GM12873 (cell line): ENCODE measurements at regions not wholly inside any gene's neighbourhood (a gene's known extent, or its start where the extent isn't known, plus 50 kb on each side); places are given as distances from the start of the nearest gene placed in this dataset.

Experiments used
- TF ChIP-seq, protein P1 (sequence below): IDR thresholded peaks from 2 replicates; pipeline ENCODE4 v1.5.1; 2012; ENCODE audit warnings: low read depth, mild to moderate bottlenecking, moderate library complexity, low read length, control low read depth; ENCODE audit not compliant: insufficient read depth; ENCODE audit errors: missing control alignments

DNA sequence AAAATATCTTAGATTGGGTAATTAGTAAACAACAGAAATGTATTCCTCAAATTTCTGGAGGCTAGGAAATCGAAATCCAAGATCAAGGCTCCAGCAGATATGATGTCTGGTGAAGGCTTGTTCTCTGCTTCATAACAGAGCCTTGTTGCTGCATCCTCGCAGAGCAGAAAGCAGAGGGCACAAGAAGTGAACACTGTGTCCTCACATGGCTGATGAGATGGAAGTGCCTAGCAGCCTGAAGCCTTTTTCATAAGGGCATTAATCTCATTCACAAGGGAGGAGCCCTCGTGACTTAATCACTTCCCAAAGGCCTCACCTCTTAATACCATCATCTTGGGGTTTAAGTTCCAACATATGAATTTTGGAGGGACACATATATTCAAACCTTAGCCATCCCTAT lies 77.2 kb upstream of the FOXD3 start:
- TF ChIP-seq, protein P1, sequence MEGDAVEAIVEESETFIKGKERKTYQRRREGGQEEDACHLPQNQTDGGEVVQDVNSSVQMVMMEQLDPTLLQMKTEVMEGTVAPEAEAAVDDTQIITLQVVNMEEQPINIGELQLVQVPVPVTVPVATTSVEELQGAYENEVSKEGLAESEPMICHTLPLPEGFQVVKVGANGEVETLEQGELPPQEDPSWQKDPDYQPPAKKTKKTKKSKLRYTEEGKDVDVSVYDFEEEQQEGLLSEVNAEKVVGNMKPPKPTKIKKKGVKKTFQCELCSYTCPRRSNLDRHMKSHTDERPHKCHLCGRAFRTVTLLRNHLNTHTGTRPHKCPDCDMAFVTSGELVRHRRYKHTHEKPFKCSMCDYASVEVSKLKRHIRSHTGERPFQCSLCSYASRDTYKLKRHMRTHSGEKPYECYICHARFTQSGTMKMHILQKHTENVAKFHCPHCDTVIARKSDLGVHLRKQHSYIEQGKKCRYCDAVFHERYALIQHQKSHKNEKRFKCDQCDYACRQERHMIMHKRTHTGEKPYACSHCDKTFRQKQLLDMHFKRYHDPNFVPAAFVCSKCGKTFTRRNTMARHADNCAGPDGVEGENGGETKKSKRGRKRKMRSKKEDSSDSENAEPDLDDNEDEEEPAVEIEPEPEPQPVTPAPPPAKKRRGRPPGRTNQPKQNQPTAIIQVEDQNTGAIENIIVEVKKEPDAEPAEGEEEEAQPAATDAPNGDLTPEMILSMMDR: no peak

DNA sequence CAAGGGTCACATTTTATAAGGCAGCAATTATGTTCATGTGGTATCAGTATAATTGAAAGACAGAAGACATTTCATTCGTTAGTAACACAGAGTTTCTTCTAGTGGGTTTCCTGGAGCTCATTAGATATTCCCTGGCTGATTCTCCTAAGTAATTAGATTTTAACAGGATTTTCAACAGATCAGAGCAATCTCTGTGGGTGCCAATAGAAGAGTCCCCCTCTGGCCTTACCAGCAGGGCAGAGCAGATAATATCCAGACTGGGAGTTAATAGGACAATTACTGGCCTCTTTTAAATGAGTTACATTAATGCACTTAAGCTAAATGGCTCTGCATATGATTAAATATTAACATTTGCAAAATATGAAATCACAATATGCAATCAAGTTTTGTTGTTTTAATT lies 74.2 kb upstream of the FOXD3 start:
- TF ChIP-seq, protein P1: no peak

DNA sequence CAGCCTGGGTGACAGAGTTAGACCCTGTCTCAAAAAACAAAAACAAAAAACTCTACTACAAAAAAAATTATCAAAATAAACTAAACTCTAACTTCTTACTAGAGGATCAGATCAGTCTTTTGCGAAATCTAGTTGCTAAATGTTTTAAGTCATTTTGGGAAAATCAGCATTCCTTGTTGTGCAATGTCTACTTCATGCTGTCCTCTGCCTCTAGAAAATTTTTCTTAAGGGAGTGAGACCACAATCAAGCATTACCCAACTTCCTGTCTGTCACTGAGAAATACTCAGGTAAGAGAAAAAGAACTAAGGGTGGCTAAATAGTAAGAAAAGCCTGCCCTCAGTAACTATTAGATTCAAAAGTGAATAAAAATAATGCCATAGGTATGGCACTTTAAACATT lies 67.2 kb upstream of the FOXD3 start:
- TF ChIP-seq, protein P1: no peak

DNA sequence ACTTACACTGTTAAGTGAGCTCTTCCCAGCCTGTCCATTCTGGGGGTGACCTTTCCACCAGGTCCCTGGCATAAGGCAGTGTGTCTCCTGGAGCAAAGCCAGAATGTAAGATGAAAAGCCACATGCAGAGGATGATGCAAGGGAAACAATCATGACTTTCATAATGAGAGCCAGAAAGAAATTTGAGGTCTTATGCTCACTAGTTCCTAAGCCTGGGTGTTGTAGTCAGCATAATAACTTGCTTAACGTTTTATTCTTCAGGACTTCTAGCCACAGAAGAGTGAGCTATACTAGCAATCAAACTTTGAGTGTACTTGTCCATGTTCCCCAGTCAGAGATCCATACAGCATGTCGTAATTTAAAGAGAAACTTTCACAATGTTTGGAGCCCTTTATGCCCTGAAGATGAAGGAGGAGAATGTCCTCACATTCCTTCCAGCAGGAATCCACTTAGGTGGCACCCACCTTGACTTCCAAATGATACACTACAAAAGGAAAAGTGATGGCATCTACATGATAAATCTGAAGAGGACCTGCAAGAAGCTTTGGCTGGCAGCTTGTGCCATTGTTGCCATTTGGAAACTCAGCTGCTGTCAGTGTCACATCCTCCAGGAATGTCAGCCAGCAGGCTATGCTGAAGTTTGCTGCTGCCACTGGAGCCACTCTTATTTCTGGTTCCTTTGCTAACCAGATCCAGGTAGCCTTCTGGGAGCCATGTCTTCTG lies 60.5 kb upstream of the FOXD3 start:
- TF ChIP-seq, protein P1: no peak

DNA sequence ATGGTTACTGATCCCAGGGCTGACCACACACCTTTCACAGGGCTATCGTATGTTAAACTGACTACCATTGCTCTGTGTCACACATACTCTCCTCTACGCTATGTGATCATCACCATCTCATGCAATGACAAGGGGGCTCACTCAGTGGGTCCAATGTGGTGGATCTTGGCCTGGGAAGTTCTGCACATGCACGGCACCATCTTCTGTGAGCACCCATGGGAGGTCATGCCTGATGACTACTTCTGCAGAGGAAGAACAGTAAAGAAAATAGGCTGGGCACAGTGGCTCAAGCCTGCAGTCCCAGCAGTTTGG lies 60.0 kb upstream of the FOXD3 start:
- TF ChIP-seq, protein P1: no peak

DNA sequence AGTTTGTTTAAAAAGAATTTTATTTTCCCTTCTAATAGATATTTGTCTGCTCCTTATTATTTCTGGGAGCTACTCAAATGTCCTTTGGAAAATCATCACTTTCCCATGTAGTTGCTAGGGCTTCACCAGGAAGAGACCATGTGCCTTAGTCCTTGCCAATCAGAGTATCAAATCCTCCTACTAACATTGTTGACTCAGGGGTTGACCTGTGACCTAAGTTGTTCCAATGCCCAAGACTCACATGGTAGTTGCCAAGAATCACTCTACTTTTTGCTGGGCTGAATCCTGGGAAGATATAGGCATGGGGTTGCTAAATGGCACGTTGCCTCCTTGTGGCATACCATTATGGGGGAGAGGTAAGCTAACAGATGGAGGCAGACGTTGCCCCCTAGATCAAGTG lies 58.2 kb upstream of the FOXD3 start:
- TF ChIP-seq, protein P1: no peak

DNA sequence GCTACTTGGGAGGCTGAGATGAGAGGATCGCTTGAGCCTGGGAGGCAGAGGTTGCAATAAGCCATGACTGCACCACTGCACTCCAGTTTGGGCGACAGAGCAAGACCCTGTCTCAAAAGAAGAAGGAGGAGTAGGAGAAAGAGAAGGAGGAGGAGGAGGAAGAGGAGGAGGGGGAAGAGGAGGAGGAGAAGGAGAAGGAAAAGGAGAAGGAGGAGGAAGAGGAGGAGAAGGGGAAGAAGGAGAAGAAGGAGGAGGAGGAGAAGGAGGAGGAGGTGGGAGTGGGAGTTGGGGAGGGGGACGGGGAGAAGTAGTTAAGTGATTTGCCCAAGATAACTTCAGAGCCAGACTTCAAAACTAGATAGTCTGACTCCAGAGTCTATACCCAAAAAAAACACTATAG lies 55.5 kb upstream of the FOXD3 start:
- TF ChIP-seq, protein P1: no peak
